ENCODE measurements at regions not wholly inside any gene's neighbourhood (a gene's known extent, or its start where the extent isn't known, plus 50 kb on each side); places are given as distances from the start of the nearest gene placed in this dataset.

- Histone ChIP-seq H3K4me3 (ENCODE audit: low read length) (no peak overlapping the region), H4K20me1 (ENCODE audit: control insufficient read depth, insufficient read depth, low read depth, low read length) (no peaks in the 10 kb centered on the region), H3K9me2 (replicated peaks; ENCODE audit: control insufficient read depth, low read length) (no peaks in the 10 kb centered on the region), H3K4me2 (ENCODE audit: low read length) (no peak overlapping the region), H3K79me2 (ENCODE audit: control insufficient read depth, low read length) (no peaks in the 10 kb centered on the region), H3K27ac (ENCODE audit: low read depth, low read length) (no peak overlapping the region), H3F3A (ENCODE audit: control insufficient read depth, insufficient read depth) (no peaks in the 10 kb centered on the region), H3K4me1 (ENCODE audit: control insufficient read depth, low read length) (no peaks in the 10 kb centered on the region), H3K36me3 (ENCODE audit: control insufficient read depth, low read length) (no peaks in the 10 kb centered on the region), H3K27me3 (ENCODE audit: control insufficient read depth, low read length) (no peaks in the 10 kb centered on the region), H3K9me3 (ENCODE audit: control insufficient read depth, insufficient read depth, low read length) (no peaks in the 10 kb centered on the region)
- TF ChIP-seq CTCF (IDR thresholded peaks at IDR 0.05; ENCODE audit: low read depth, low read length, poor library complexity, severe bottlenecking) (no peak), EZH2phosphoT487 (IDR thresholded peaks at IDR 0.05; ENCODE audit: borderline replicate concordance, low read length) (no peak)
These were observed 129.0 kb downstream of the TAF11L14 start for GRCh38 chr5:17763301-17763700.

- no peaks in the 10 kb centered on the region for H3K36me3 ChIP-seq (ENCODE audit: control insufficient read depth, low read length)
- TF ChIP-seq EZH2phosphoT487 (IDR thresholded peaks at IDR 0.05; ENCODE audit: borderline replicate concordance, low read length): no peak
- TF ChIP-seq CTCF (IDR thresholded peaks at IDR 0.05; ENCODE audit: low read depth, low read length, poor library complexity, severe bottlenecking): no peak
- no peaks in the 10 kb centered on the region for H3K9me3 ChIP-seq (ENCODE audit: control insufficient read depth, insufficient read depth, low read length)
- H3K27me3 ChIP-seq (ENCODE audit: control insufficient read depth, low read length): no peaks in the 10 kb centered on the region
- no peak overlapping the region for H3K4me2 ChIP-seq (ENCODE audit: low read length)
- H3F3A ChIP-seq (ENCODE audit: control insufficient read depth, insufficient read depth): no peaks in the 10 kb centered on the region
- H3K79me2 ChIP-seq (ENCODE audit: control insufficient read depth, low read length): no peaks in the 10 kb centered on the region
- no peaks in the 10 kb centered on the region for H3K4me1 ChIP-seq (ENCODE audit: control insufficient read depth, low read length)
- no peak overlapping the region for H3K4me3 ChIP-seq (ENCODE audit: low read length)
- H3K27ac ChIP-seq (ENCODE audit: low read depth, low read length): no peak overlapping the region
- no peaks in the 10 kb centered on the region for H3K9me2 ChIP-seq (replicated peaks; ENCODE audit: control insufficient read depth, low read length)
- H4K20me1 ChIP-seq (ENCODE audit: control insufficient read depth, insufficient read depth, low read depth, low read length): no peaks in the 10 kb centered on the region
These were observed 131.8 kb downstream of the TAF11L14 start for GRCh38 chr5:17766031-17766430.

- H3K79me2 ChIP-seq (ENCODE audit: control insufficient read depth, low read length): no peaks in the 10 kb centered on the region
- no peaks in the 10 kb centered on the region for H3K27me3 ChIP-seq (ENCODE audit: control insufficient read depth, low read length)
- no peaks in the 10 kb centered on the region for H3K9me3 ChIP-seq (ENCODE audit: control insufficient read depth, insufficient read depth, low read length)
- no peak overlapping the region for H3K27ac ChIP-seq (ENCODE audit: low read depth, low read length)
- H3F3A ChIP-seq (ENCODE audit: control insufficient read depth, insufficient read depth): no peaks in the 10 kb centered on the region
- no peaks in the 10 kb centered on the region for H4K20me1 ChIP-seq (ENCODE audit: control insufficient read depth, insufficient read depth, low read depth, low read length)
- H3K4me3 ChIP-seq (ENCODE audit: low read length): no peak overlapping the region
- no peak overlapping the region for H3K4me2 ChIP-seq (ENCODE audit: low read length)
- no peaks in the 10 kb centered on the region for H3K36me3 ChIP-seq (ENCODE audit: control insufficient read depth, low read length)
- H3K4me1 ChIP-seq (ENCODE audit: control insufficient read depth, low read length): no peaks in the 10 kb centered on the region
- TF ChIP-seq EZH2phosphoT487 (IDR thresholded peaks at IDR 0.05; ENCODE audit: borderline replicate concordance, low read length) (no peak), CTCF (IDR thresholded peaks at IDR 0.05; ENCODE audit: low read depth, low read length, poor library complexity, severe bottlenecking) (no peak)
- H3K9me2 ChIP-seq (replicated peaks; ENCODE audit: control insufficient read depth, low read length): no peaks in the 10 kb centered on the region
These were observed 135.0 kb downstream of the TAF11L14 start for GRCh38 chr5:17769277-17769676.

- TF ChIP-seq EZH2phosphoT487 (IDR thresholded peaks at IDR 0.05; ENCODE audit: borderline replicate concordance, low read length): no peak
- no peak for TF ChIP-seq CTCF (IDR thresholded peaks at IDR 0.05; ENCODE audit: low read depth, low read length, poor library complexity, severe bottlenecking)
- no peaks in the 10 kb centered on the region for H4K20me1 ChIP-seq (ENCODE audit: control insufficient read depth, insufficient read depth, low read depth, low read length)
- H3K79me2 ChIP-seq (ENCODE audit: control insufficient read depth, low read length): no peaks in the 10 kb centered on the region
- H3K4me2 ChIP-seq (ENCODE audit: low read length): no peak overlapping the region
- no peaks in the 10 kb centered on the region for H3K4me1 ChIP-seq (ENCODE audit: control insufficient read depth, low read length)
- H3K4me3 ChIP-seq (ENCODE audit: low read length): no peak overlapping the region
- H3K9me3 ChIP-seq (ENCODE audit: control insufficient read depth, insufficient read depth, low read length): no peaks in the 10 kb centered on the region
- no peaks in the 10 kb centered on the region for H3F3A ChIP-seq (ENCODE audit: control insufficient read depth, insufficient read depth)
- no peaks in the 10 kb centered on the region for H3K9me2 ChIP-seq (replicated peaks; ENCODE audit: control insufficient read depth, low read length)
- no peaks in the 10 kb centered on the region for H3K27me3 ChIP-seq (ENCODE audit: control insufficient read depth, low read length)
- H3K27ac ChIP-seq (ENCODE audit: low read depth, low read length): no peak overlapping the region
- no peaks in the 10 kb centered on the region for H3K36me3 ChIP-seq (ENCODE audit: control insufficient read depth, low read length)
These were observed 138.0 kb downstream of the TAF11L14 start for GRCh38 chr5:17772232-17772631.
